ENCODE measurements at regions not wholly inside any gene's neighbourhood (a gene's known extent, or its start where the extent isn't known, plus 50 kb on each side); places are given as distances from the start of the nearest gene placed in this dataset.
"Not testable (repeated sequence)": the region's sequence is repeated elsewhere in the genome, so short reads cannot be mapped to it uniquely, and the experiment has no call there.

DNA sequence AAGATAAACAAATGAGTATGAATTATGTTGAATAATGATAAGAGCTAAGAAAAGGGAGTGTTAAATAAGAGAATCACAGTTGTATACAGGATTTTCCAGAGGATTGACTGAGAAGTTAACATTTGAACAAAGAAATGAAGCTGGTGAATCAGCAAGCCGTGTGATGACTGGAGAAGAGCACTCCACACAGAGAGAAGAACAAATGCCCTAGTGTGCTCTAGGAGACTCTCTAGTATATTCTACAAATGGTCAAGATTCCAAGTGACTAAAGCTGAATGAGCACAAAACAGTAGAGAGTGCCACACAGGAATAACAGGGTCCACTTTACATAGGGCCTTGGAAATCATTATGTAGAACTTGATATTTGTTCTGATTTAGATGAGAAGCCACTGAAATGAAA, 587.1 kb upstream of the ATXN7L3B start:
- Mint-ChIP-seq H3K27ac (no peak overlapping the region), H3K9me3 (no peaks in the 10 kb centered on the region), H3K36me3 (ENCODE audit: low read depth) (no peaks in the 10 kb centered on the region), H3K4me1 (ENCODE audit: low read depth) (no peaks in the 10 kb centered on the region), H3K27me3 (no peaks in the 10 kb centered on the region), H3K4me3 (no peak overlapping the region)
- intact Hi-C loops (cut with micrococcal nuclease) = no loop called here

DNA sequence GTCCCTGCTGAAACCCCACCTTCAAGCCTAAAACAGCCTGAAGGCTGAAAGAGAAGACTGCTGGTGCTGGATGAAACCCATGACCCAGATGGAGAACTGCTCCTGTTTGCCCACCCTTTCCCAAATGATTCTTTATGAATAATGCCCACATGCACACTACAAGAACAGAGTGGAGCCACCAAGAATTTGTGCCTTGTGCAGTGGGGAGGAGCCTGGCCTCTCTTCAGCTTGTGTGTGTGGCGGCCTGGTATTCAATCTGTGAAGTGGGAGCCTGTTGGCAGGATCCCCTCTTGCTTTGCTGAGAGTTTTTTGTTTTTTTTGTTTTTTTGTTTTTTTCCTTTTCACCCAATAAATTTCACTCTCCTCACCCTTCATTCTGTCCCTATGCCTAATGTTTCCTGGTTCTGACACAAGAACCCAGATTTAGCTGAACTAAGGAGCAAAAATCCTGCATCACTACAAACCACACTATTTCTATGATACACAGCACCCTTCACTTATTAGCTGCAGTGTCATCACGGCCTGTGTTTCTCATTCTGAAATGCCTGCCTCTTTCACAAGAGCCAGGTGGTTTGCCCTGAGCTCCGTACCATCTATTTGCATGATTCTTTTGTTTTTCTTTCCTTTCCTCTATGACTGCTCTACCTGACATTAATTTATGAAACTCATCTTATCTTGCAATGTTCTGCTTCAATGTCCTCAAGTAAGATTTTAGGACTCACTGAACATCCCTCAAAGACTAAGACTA, 585.5 kb upstream of the ATXN7L3B start:
- Mint-ChIP-seq H3K27me3 (no peaks in the 10 kb centered on the region), H3K9me3 (no peaks in the 10 kb centered on the region), H3K4me3 (no peak overlapping the region), H3K4me1 (ENCODE audit: low read depth) (no peaks in the 10 kb centered on the region), H3K27ac (no peak overlapping the region), H3K36me3 (ENCODE audit: low read depth) (no peaks in the 10 kb centered on the region)
- intact Hi-C loops (cut with micrococcal nuclease) = no loop called here

DNA sequence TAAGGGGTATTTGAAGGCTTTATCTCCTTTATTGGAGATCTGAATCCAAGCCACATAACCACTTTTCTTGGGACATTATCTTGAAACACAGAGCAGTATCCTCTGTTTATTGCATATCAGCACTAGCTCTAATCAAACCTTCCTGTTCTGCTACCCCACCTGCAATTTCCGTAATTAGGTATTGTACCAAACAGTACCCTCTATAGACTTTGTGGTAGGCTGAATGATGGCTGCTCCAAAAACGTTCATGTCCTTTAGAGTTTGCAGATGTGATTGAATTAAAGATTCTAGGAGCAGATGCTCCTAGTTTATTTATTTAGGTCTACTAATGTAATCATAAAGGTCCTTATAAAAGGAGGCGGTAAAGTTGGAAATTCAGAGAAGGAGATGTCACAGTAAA, 573.0 kb upstream of the ATXN7L3B start:
- intact Hi-C loops (cut with micrococcal nuclease) = no loop called here
- Mint-ChIP-seq H3K27ac (no peak overlapping the region), H3K9me3 (no peaks in the 10 kb centered on the region), H3K27me3 (no peaks in the 10 kb centered on the region), H3K4me1 (ENCODE audit: low read depth) (no peaks in the 10 kb centered on the region), H3K36me3 (ENCODE audit: low read depth) (no peaks in the 10 kb centered on the region), H3K4me3 (no peak overlapping the region)

DNA sequence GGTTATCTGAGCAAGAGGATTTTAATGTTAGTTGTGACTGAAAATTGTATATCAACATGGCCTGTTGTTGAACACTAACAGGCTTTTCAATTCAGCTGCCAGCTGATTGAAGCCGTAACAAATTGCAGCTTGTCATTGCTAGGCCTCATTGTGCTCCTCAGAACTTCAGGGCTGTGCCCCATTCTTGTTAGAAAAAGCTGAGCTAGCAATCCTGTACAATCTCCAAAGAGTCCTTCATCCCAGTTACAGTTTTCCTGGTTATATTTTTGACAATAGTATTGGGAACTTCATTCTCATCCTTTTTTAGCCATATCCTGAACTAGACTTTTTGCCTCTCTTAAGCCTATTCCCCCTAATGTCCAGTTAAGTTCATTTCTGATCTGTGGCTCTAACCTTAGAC, 564.1 kb upstream of the ATXN7L3B start:
- Mint-ChIP-seq H3K9me3 (peaks cover 37% of the 10 kb centered on the region), H3K27ac (no peak overlapping the region), H3K27me3 (no peaks in the 10 kb centered on the region), H3K4me1 (ENCODE audit: low read depth) (no peaks in the 10 kb centered on the region), H3K4me3 (no peak overlapping the region), H3K36me3 (ENCODE audit: low read depth) (no peaks in the 10 kb centered on the region)
- intact Hi-C loops (cut with micrococcal nuclease) = no loop called here

DNA sequence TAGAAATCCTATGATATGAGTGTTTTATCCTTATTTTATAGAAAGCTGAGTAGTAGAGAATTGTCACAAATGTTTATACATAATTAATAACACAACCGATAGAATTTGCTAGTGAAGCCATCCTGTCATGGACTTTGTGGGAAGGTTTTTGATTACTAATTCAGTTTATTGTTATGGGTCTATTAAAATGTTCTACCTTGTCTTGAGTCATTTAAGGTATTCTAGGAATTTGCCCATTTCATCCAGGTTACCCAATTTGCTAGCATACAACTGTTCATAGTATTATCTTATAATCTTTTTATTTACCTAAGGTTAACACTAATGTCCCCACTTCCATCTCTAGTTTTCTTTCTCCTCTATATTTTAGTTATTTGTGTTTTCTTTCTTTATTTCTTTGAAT, 553.1 kb upstream of the ATXN7L3B start:
- no peaks in the 10 kb centered on the region for H3K36me3 Mint-ChIP-seq (ENCODE audit: low read depth)
- H3K9me3 Mint-ChIP-seq = peaks cover 7% of the 10 kb centered on the region
- no peak overlapping the region for H3K27ac Mint-ChIP-seq
- intact Hi-C loops (cut with micrococcal nuclease) = no loop called here
- no peaks in the 10 kb centered on the region for H3K4me1 Mint-ChIP-seq (ENCODE audit: low read depth)
- no peak overlapping the region for H3K4me3 Mint-ChIP-seq
- no peaks in the 10 kb centered on the region for H3K27me3 Mint-ChIP-seq

DNA sequence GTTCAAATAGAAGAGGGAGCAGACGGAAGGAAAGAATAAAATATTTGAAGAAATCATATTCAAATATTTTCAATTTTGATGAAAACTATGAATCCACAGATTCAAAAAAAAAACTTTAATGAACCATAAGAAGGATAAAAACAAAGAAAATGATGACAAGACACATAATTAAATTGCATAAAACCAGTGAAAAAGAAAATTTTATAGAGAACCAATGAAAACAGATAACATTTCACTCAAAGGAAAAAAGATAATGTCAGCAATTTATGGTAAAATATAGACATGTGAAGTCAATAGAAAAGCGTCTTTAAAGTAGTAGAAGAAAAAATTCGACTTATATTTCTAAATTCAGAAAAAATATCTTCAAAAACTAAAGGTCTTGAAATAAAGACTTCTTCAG, 546.5 kb upstream of the ATXN7L3B start:
- intact Hi-C loops (cut with micrococcal nuclease) = no loop called here
- H3K4me3 Mint-ChIP-seq = no peak overlapping the region
- no peaks in the 10 kb centered on the region for H3K4me1 Mint-ChIP-seq (ENCODE audit: low read depth)

DNA sequence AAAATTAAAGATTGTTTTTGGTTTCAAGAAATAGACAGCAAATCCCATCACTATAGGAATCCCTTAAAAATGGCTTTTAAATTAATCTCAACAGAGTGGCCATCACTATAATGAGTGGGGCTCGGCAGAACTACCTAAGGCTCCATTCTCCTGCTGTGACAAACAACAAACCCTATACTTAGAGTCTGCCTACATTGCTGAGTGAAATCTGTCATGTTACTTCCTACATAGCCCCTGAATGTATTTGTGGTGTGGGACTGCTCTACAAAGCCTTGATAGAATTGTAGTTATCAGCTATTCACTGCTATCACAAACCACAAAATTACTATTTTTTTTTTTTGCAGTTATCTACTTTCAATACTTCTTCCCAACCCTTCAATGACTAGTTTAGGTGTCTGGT, 538.7 kb upstream of the ATXN7L3B start:
- Mint-ChIP-seq H3K4me1 (ENCODE audit: low read depth) (no peaks in the 10 kb centered on the region), H3K27me3 (no peaks in the 10 kb centered on the region), H3K9me3 (no peaks in the 10 kb centered on the region), H3K4me3 (no peak overlapping the region), H3K27ac (no peak overlapping the region), H3K36me3 (ENCODE audit: low read depth) (no peaks in the 10 kb centered on the region)
- intact Hi-C loops (cut with micrococcal nuclease) = no loop called here

More for the DNA sequence above, 546.5 kb upstream of the ATXN7L3B start:
- H3K9me3 Mint-ChIP-seq = no peaks in the 10 kb centered on the region
- H3K27ac Mint-ChIP-seq = no peak overlapping the region
- H3K36me3 Mint-ChIP-seq (ENCODE audit: low read depth) = no peaks in the 10 kb centered on the region
- no peaks in the 10 kb centered on the region for H3K27me3 Mint-ChIP-seq

DNA sequence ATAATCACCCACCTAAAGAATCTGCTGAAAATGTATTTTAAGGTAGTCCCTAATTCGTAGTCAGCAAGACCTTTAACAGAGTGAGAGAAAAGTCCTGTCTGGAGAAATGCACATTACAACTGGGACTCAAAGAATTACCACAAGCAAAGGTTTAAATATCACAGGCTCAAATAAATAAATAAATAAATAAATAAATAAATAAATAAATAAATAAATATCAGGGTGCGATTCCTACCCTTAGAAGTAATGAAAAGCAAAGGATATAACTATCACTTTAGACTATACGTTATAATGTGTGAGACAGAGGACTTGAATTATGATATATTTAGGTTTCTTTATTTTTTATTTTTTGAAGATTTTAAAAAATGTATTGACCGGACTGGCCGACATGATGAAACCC, 522.5 kb upstream of the ATXN7L3B start:
- no peaks in the 10 kb centered on the region for H3K27me3 Mint-ChIP-seq
- no peak overlapping the region for H3K27ac Mint-ChIP-seq
- intact Hi-C loops (cut with micrococcal nuclease) = no loop called here
- H3K9me3 Mint-ChIP-seq = no peaks in the 10 kb centered on the region
- H3K4me3 Mint-ChIP-seq = no peak overlapping the region
- H3K4me1 Mint-ChIP-seq (ENCODE audit: low read depth) = no peaks in the 10 kb centered on the region
- H3K36me3 Mint-ChIP-seq (ENCODE audit: low read depth) = no peaks in the 10 kb centered on the region

DNA sequence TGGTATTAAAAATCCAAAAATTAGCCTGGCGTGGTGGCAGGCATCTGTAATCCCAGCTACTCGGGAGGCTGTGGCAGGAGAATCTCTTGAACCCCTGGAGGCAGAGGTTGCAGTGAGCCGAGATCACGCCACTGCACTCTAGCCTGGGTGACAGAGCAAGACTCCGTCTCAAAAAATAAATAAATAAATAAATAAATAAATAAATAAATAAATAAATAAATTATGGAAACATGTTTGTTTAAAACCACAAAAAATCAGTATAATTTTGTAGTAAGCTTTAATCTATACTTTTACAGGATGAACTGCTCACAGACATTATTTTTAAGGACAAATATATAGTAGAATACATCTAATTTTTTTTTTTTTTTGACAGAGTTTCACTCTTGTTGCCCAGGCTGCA, 521.3 kb upstream of the ATXN7L3B start:
- H3K27ac Mint-ChIP-seq = not testable (repeated sequence)

DNA sequence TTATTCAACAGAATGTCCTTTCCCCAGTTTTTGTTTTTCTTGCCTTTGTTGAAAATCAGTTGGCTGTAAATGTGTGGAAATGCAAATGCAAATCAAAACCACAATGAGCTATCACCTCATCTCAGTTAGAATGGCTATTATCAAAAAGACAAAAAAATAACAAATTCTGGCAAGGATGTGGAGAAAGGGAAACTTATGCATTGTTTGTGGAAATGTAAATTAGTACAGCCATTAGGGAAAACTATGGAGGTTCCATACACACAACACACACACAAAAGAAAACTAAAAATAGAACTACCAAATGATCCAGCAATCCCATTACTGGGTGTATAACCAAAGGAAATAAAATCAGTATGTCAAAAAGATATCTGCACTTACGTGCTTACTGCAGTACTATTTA, 518.8 kb upstream of the ATXN7L3B start:
- H3K4me3 Mint-ChIP-seq = no peak overlapping the region
- no peaks in the 10 kb centered on the region for H3K9me3 Mint-ChIP-seq
- no peaks in the 10 kb centered on the region for H3K4me1 Mint-ChIP-seq (ENCODE audit: low read depth)
- intact Hi-C loops (cut with micrococcal nuclease) = no loop called here
- no peaks in the 10 kb centered on the region for H3K36me3 Mint-ChIP-seq (ENCODE audit: low read depth)
- H3K27me3 Mint-ChIP-seq = no peaks in the 10 kb centered on the region
- no peak overlapping the region for H3K27ac Mint-ChIP-seq

More for the DNA sequence above, 521.3 kb upstream of the ATXN7L3B start:
- intact Hi-C loops (cut with micrococcal nuclease); H3K4me1 Mint-ChIP-seq (ENCODE audit: low read depth); H3K27me3 Mint-ChIP-seq; H3K36me3 Mint-ChIP-seq (ENCODE audit: low read depth); H3K4me3 Mint-ChIP-seq; H3K9me3 Mint-ChIP-seq: not testable (repeated sequence)

DNA sequence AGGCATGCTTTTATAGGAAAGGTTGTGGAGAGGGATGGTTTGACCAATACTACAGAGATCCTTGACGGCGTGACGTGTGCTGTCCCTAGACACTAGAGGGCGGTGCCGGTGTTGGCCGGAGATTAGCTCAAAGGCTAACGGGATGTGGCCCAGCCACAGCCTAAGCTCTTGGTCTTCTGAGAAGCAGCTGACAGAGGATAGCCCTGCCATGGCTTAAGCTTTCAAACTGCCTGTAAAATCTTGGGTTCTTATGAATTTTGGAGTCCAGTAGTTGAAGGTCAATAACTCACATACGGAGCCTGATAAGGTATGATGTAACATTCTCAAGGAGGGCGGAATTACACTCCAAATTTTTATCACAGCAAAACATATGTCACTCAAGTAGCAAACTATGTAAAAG, 515.7 kb upstream of the ATXN7L3B start:
- Mint-ChIP-seq H3K4me3 (no peak overlapping the region), H3K27ac (no peak overlapping the region), H3K4me1 (ENCODE audit: low read depth) (no peaks in the 10 kb centered on the region), H3K27me3 (no peaks in the 10 kb centered on the region), H3K9me3 (no peaks in the 10 kb centered on the region), H3K36me3 (ENCODE audit: low read depth) (no peaks in the 10 kb centered on the region)
- intact Hi-C loops (cut with micrococcal nuclease) = no loop called here

DNA sequence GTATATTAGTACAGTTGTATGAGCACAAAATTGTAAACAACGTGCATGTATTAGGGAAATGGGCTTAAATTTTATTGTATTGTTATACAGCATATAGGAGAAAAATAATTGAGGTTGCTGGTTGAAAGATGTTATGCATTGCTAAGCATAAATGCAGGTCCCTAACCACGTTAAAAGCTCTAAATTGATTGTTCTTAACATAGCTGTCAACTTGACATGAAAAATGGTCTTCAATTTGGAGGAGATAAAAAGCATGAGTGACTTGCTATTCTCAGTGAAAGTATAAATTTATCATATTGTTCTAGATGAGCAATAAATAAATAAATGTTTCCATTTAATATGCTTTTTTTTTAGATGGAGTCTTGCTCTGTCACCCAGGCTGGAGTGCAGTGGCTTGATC, 506.6 kb upstream of the ATXN7L3B start:
- Mint-ChIP-seq H3K4me3 (no peak overlapping the region), H3K4me1 (ENCODE audit: low read depth) (no peaks in the 10 kb centered on the region), H3K36me3 (ENCODE audit: low read depth) (no peaks in the 10 kb centered on the region), H3K9me3 (no peaks in the 10 kb centered on the region), H3K27me3 (no peaks in the 10 kb centered on the region), H3K27ac (no peak overlapping the region)
- intact Hi-C loops (cut with micrococcal nuclease) = no loop called here

DNA sequence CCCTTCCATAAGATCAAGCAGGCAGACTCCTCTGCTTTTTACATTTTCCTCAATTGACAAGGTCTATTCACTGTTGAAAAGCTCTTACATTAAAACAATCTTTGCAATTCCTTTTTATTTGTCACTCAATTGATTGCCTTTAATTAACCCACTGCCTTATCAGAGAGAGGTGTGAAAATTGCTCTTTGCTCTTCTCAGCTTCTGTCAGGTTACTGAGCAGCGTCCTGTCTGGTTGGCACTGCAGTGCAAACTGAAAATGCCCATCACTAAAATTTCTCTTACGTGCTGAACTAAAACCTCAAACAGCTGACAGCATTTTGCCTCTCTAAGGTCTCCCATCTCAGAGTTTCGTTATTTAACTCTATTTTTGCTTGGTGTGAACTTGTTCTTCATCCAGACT, 504.1 kb upstream of the ATXN7L3B start:
- intact Hi-C loops (cut with micrococcal nuclease) = no loop called here
- Mint-ChIP-seq H3K4me1 (ENCODE audit: low read depth) (no peaks in the 10 kb centered on the region), H3K27me3 (no peaks in the 10 kb centered on the region), H3K36me3 (ENCODE audit: low read depth) (no peaks in the 10 kb centered on the region), H3K27ac (no peak overlapping the region), H3K4me3 (no peak overlapping the region), H3K9me3 (peaks cover 10% of the 10 kb centered on the region)

DNA sequence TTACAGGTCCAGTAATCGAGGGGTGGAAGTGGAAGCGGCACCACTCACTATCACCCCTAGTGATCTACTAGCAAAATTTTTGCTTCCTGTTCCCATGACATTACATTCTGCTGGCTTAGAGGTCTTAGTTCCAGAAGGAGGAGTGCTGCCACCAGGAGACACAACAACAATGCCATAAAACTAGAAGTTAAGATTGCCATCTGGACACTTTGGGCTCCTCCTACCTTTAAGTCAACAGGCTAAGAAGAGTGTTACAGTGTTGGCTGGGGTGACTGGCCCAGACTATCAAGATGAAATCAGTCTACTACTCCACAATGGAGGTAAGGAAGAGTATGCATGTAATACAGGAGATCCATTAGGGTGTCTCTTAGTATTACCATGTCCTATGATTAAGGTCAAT, 498.5 kb upstream of the ATXN7L3B start:
- H3K4me1 Mint-ChIP-seq (ENCODE audit: low read depth); H3K36me3 Mint-ChIP-seq (ENCODE audit: low read depth); H3K4me3 Mint-ChIP-seq; intact Hi-C loops (cut with micrococcal nuclease); H3K27me3 Mint-ChIP-seq; H3K9me3 Mint-ChIP-seq; H3K27ac Mint-ChIP-seq: not testable (repeated sequence)

DNA sequence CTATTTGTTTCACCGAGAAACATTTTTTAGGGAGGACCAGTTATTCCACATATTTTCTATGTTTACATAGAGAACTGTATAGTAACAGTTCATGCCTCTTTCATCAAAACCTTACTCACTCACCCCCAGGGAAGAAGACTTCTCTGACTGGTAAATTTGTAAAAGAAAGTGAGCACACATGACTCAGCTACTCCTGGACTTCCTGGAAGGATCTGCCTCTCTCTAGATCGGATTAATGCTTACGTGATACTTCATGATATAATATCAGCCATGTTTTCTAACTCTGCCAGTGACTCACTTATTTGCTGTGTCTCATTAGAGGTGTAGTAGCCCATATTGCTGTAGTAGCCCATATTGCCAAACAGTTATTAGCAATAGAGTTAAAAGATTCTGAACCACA, 494.3 kb upstream of the ATXN7L3B start:
- Mint-ChIP-seq H3K4me1 (ENCODE audit: low read depth) (no peaks in the 10 kb centered on the region), H3K36me3 (ENCODE audit: low read depth) (no peaks in the 10 kb centered on the region), H3K27me3 (no peaks in the 10 kb centered on the region), H3K4me3 (no peak overlapping the region), H3K9me3 (no peaks in the 10 kb centered on the region), H3K27ac (no peak overlapping the region)
- intact Hi-C loops (cut with micrococcal nuclease) = no loop called here

All from dendritic cell treated with granulocyte-macrophage colony-stimulating factor and Interleukin-4, amounts not matched to agents 40 ng/mL and 50 ng/mL, for 4 days (primary cell).